HUES48 (cell line): ENCODE measurements at regions not wholly inside any gene's neighbourhood (a gene's known extent, or its start where the extent isn't known, plus 50 kb on each side); places are given as distances from the start of the nearest gene placed in this dataset.

Source experiments
- H3K27ac ChIP-seq: one replicate; pipeline ENCODE4 v1.7.0; 2013; ENCODE audit warnings: low read depth, low read length, inconsistent platforms
- H3K27me3 ChIP-seq: 2 replicates; pipeline ENCODE4 v1.6.1; 2013; ENCODE audit warnings: mild to moderate bottlenecking, low read length; ENCODE audit not compliant: control insufficient read depth, insufficient read depth
- H3K36me3 ChIP-seq: 2 replicates; pipeline ENCODE4 v1.6.1; 2013; ENCODE audit warnings: low read length; ENCODE audit not compliant: control insufficient read depth, insufficient read depth
- H3K4me1 ChIP-seq: 2 replicates; pipeline ENCODE4 v1.6.1; 2013; ENCODE audit warnings: mild to moderate bottlenecking, low read length; ENCODE audit not compliant: control insufficient read depth, insufficient read depth
- H3K4me3 ChIP-seq: 2 replicates; pipeline ENCODE4 v1.5.1; 2013; ENCODE audit warnings: mild to moderate bottlenecking, low read depth, low read length
- H3K9ac ChIP-seq: 2 replicates; pipeline ENCODE4 v1.6.1; 2013; ENCODE audit warnings: mild to moderate bottlenecking, low read depth, low read length, moderate library complexity
- H3K9me3 ChIP-seq: 2 replicates; pipeline ENCODE4 v1.6.1; 2013; ENCODE audit warnings: low read length; ENCODE audit not compliant: control insufficient read depth, insufficient read depth

GRCh38 chr14:86013641-86014040, 483.7 kb downstream of the FLRT2 start:
- Histone ChIP-seq H3K27me3 (no peaks in the 10 kb centered on the region), H3K4me1 (peaks cover 10% of the 10 kb centered on the region), H3K9me3 (no peaks in the 10 kb centered on the region), H3K9ac (no peak overlapping the region), H3K36me3 (no peaks in the 10 kb centered on the region), H3K4me3 (no peak overlapping the region), H3K27ac (no peak overlapping the region)

- no peaks in the 10 kb centered on the region for H3K27me3 ChIP-seq
- H3K9ac ChIP-seq: no peak overlapping the region; the same call in 1 of the 2 replicates
- no peaks in the 10 kb centered on the region for H3K36me3 ChIP-seq
- no peak overlapping the region for H3K27ac ChIP-seq
- H3K4me3 ChIP-seq: no peak overlapping the region
- no peaks in the 10 kb centered on the region for H3K9me3 ChIP-seq
- H3K4me1 ChIP-seq: peaks cover 10% of the 10 kb centered on the region
Observed at GRCh38 chr14:86012461-86012860, 482.5 kb downstream of the FLRT2 start.

GRCh38 chr14:86003998-86004397, 474.1 kb downstream of the FLRT2 start:
- Histone ChIP-seq H3K27ac (no peak overlapping the region), H3K27me3 (no peaks in the 10 kb centered on the region), H3K4me3 (no peak overlapping the region), H3K9ac (no peak overlapping the region), H3K36me3 (no peaks in the 10 kb centered on the region), H3K4me1 (no peaks in the 10 kb centered on the region), H3K9me3 (no peaks in the 10 kb centered on the region)

- Histone ChIP-seq H3K4me1 (no peaks in the 10 kb centered on the region), H3K9ac (no peak overlapping the region), H3K9me3 (no peaks in the 10 kb centered on the region), H3K27ac (no peak overlapping the region), H3K36me3 (no peaks in the 10 kb centered on the region), H3K27me3 (no peaks in the 10 kb centered on the region), H3K4me3 (no peak overlapping the region)
Observed at GRCh38 chr14:85996551-85996950, 466.6 kb downstream of the FLRT2 start.

- Histone ChIP-seq H3K27ac (no peak overlapping the region), H3K9me3 (no peaks in the 10 kb centered on the region)
Observed at GRCh38 chr14:85991156-85991555, 461.2 kb downstream of the FLRT2 start.

GRCh38 chr14:85987907-85988306, 458.0 kb downstream of the FLRT2 start:
- Histone ChIP-seq H3K36me3 (no peaks in the 10 kb centered on the region), H3K4me3 (no peak overlapping the region), H3K9ac (no peak overlapping the region), H3K4me1 (no peaks in the 10 kb centered on the region), H3K9me3 (no peaks in the 10 kb centered on the region), H3K27me3 (no peaks in the 10 kb centered on the region), H3K27ac (no peak overlapping the region)

More at GRCh38 chr14:85991156-85991555, 461.2 kb downstream of the FLRT2 start:
- Histone ChIP-seq H3K4me3 (no peak overlapping the region), H3K27me3 (no peaks in the 10 kb centered on the region), H3K36me3 (no peaks in the 10 kb centered on the region), H3K4me1 (no peaks in the 10 kb centered on the region), H3K9ac (no peak overlapping the region)

GRCh38 chr14:85987292-85987691, 457.3 kb downstream of the FLRT2 start:
- Histone ChIP-seq H3K27ac (no peak overlapping the region), H3K4me1 (no peaks in the 10 kb centered on the region), H3K27me3 (no peaks in the 10 kb centered on the region), H3K36me3 (no peaks in the 10 kb centered on the region), H3K9ac (no peak overlapping the region), H3K4me3 (no peak overlapping the region), H3K9me3 (no peaks in the 10 kb centered on the region)

- no peaks in the 10 kb centered on the region for H3K27me3 ChIP-seq
- H3K4me1 ChIP-seq: no peaks in the 10 kb centered on the region
- no peak overlapping the region for H3K27ac ChIP-seq
- no peak overlapping the region for H3K4me3 ChIP-seq
- peaks cover 9% of the 10 kb centered on the region for H3K9me3 ChIP-seq
- no peak overlapping the region for H3K9ac ChIP-seq
- no peaks in the 10 kb centered on the region for H3K36me3 ChIP-seq
Observed at GRCh38 chr14:85978582-85979250, 448.8 kb downstream of the FLRT2 start.

- no peak overlapping the region for H3K9ac ChIP-seq
- no peaks in the 10 kb centered on the region for H3K4me1 ChIP-seq
- H3K9me3 ChIP-seq: peaks cover 9% of the 10 kb centered on the region
- no peak overlapping the region for H3K4me3 ChIP-seq
- no peak overlapping the region for H3K27ac ChIP-seq
- H3K36me3 ChIP-seq: no peaks in the 10 kb centered on the region
- no peaks in the 10 kb centered on the region for H3K27me3 ChIP-seq
Observed at GRCh38 chr14:85974602-85975001, 444.7 kb downstream of the FLRT2 start.

- Histone ChIP-seq H3K9ac (no peak overlapping the region), H3K27ac (no peak overlapping the region), H3K9me3 (no peaks in the 10 kb centered on the region), H3K36me3 (no peaks in the 10 kb centered on the region), H3K4me3 (no peak overlapping the region), H3K4me1 (0 out of 2 replicates have a peak, but pooled peaks cover 3% of the 10 kb centered on the region), H3K27me3 (no peaks in the 10 kb centered on the region)
Observed at GRCh38 chr14:85963486-85963885, 433.5 kb downstream of the FLRT2 start.

GRCh38 chr14:85960756-85961155, 430.8 kb downstream of the FLRT2 start:
- no peaks in the 10 kb centered on the region for H3K36me3 ChIP-seq
- H3K4me1 ChIP-seq: 0 out of 2 replicates have a peak, but pooled peaks cover 3% of the 10 kb centered on the region
- H3K9me3 ChIP-seq: no peaks in the 10 kb centered on the region
- H3K4me3 ChIP-seq: no peak overlapping the region
- no peaks in the 10 kb centered on the region for H3K27me3 ChIP-seq
- no peak overlapping the region for H3K9ac ChIP-seq
- H3K27ac ChIP-seq: no peak overlapping the region
